Left ventricle myocardium inferior (tissue), 1 donor: ENCODE measurements at regions not wholly inside any gene's neighbourhood (a gene's known extent, or its start where the extent isn't known, plus 50 kb on each side); places are given as distances from the start of the nearest gene placed in this dataset.

Source experiments
- DNase-seq: peaks from one replicate; pipeline ENCODE4 v3.0.0-alpha.2; 2020
- H3K27ac ChIP-seq: fragments of 200-600 bp; replicated peaks from 2 replicates; pipeline ENCODE4 v1.8.0; 2021
- H3K27me3 ChIP-seq: fragments of 200-600 bp; 2 replicates; pipeline ENCODE4 v1.8.0; 2021; ENCODE audit warnings: low read depth
- H3K36me3 ChIP-seq: fragments of 200-600 bp; 2 replicates; pipeline ENCODE4 v1.8.0; 2021
- H3K4me1 ChIP-seq: fragments of 200-600 bp; 2 replicates; pipeline ENCODE4 v1.8.0; 2021
- H3K4me3 ChIP-seq: fragments of 200-600 bp; 2 replicates; pipeline ENCODE4 v1.8.0; 2021; ENCODE audit warnings: mild to moderate bottlenecking, moderate library complexity
- H3K9me3 ChIP-seq: fragments of 200-600 bp; replicated peaks from 2 replicates; pipeline ENCODE4 v1.8.0; 2021
- CTCF ChIP-seq: fragments of 200-600 bp; IDR thresholded peaks from 2 replicates; pipeline ENCODE4 v1.8.0; 2021; ENCODE audit warnings: antibody characterized with exemption, mild to moderate bottlenecking, borderline replicate concordance
- intact Hi-C: fragments of 100-400 bp; cut with micrococcal nuclease; formaldehyde crosslinking; loops from one replicate; pipeline ENCODE4 v1.11.0; 2022
- donor health status: DM: no; HTN: yes; CAD: no; lungs with severe emphysema.

GRCh38 chr18:56038171-56039030 lies 450.4 kb upstream of the TCF4 start:
- intact Hi-C loops = no loop called here
- H3K36me3 ChIP-seq = no peaks in the 10 kb centered on the region
- no peak overlapping the region for H3K27ac ChIP-seq
- peaks cover 5% of the 10 kb centered on the region for H3K9me3 ChIP-seq
- no peaks in the 10 kb centered on the region for H3K27me3 ChIP-seq
- TF ChIP-seq CTCF = no peak
- no peaks in the 10 kb centered on the region for H3K4me1 ChIP-seq
- no peak for DNase-seq
- H3K4me3 ChIP-seq = no peak overlapping the region

- H3K27ac ChIP-seq = no peak overlapping the region
- no peak for TF ChIP-seq CTCF
- H3K36me3 ChIP-seq = no peaks in the 10 kb centered on the region
- intact Hi-C loops = no loop called here
- no peaks in the 10 kb centered on the region for H3K27me3 ChIP-seq
- no peak for DNase-seq
- no peaks in the 10 kb centered on the region for H3K4me1 ChIP-seq
- peaks cover 11% of the 10 kb centered on the region for H3K9me3 ChIP-seq
- H3K4me3 ChIP-seq = no peak overlapping the region
These were observed 448.7 kb upstream of the TCF4 start for GRCh38 chr18:56036741-56037140.

GRCh38 chr18:56035546-56035945 lies 447.6 kb upstream of the TCF4 start:
- no peak overlapping the region for H3K4me3 ChIP-seq
- H3K36me3 ChIP-seq = no peaks in the 10 kb centered on the region
- H3K27me3 ChIP-seq = no peaks in the 10 kb centered on the region
- TF ChIP-seq CTCF = no peak
- no peak for DNase-seq
- intact Hi-C loops = no loop called here
- peaks cover 11% of the 10 kb centered on the region for H3K9me3 ChIP-seq
- H3K4me1 ChIP-seq = no peaks in the 10 kb centered on the region
- H3K27ac ChIP-seq = no peak overlapping the region

- Histone ChIP-seq H3K4me1 (no peaks in the 10 kb centered on the region), H3K27me3 (no peaks in the 10 kb centered on the region), H3K4me3 (no peak overlapping the region), H3K9me3 (peaks cover 11% of the 10 kb centered on the region), H3K27ac (no peak overlapping the region), H3K36me3 (no peaks in the 10 kb centered on the region)
- no peak for TF ChIP-seq CTCF
- intact Hi-C loops = no loop called here
- DNase-seq = no peak
These were observed 447.0 kb upstream of the TCF4 start for GRCh38 chr18:56034949-56035348.

- H3K4me3 ChIP-seq = no peak overlapping the region
- TF ChIP-seq CTCF = no peak
- intact Hi-C loops = no loop called here
These were observed 442.1 kb upstream of the TCF4 start for GRCh38 chr18:56030060-56030459.

More at GRCh38 chr18:56030060-56030459, 442.1 kb upstream of the TCF4 start:
- no peak for DNase-seq
- Histone ChIP-seq H3K27me3 (no peaks in the 10 kb centered on the region), H3K9me3 (peaks cover 11% of the 10 kb centered on the region), H3K4me1 (peaks cover 14% of the 10 kb centered on the region), H3K36me3 (no peaks in the 10 kb centered on the region), H3K27ac (no peak overlapping the region)
